Mesothelial cell of epicardium (in vitro differentiated cells): ENCODE measurements at regions not wholly inside any gene's neighbourhood (a gene's known extent, or its start where the extent isn't known, plus 50 kb on each side); places are given as distances from the start of the nearest gene placed in this dataset.
A peak's percentile ranks its signal among the peaks of the same experiment; 100 is the strongest.

Experiments used
- DNase-seq, 2 experiments: peaks; one replicate each; pipeline ENCODE4 v3.0.0; 2021; ENCODE audit warnings: low spot score in 2 of 2; ENCODE audit not compliant: unreplicated experiment in 2 of 2
- H3K27ac Mint-ChIP-seq: 2 replicates; pipeline ENCODE4 v1.8.0; 2021; ENCODE audit warnings: mixed read lengths
- H3K27me3 Mint-ChIP-seq: 2 replicates; pipeline ENCODE4 v1.8.0; 2021; ENCODE audit warnings: low read depth, mixed read lengths
- H3K36me3 Mint-ChIP-seq: 2 replicates; pipeline ENCODE4 v1.8.0; 2021; ENCODE audit warnings: mixed read lengths
- H3K4me1 Mint-ChIP-seq: 2 replicates; pipeline ENCODE4 v1.8.0; 2021; ENCODE audit warnings: mixed read lengths
- H3K4me3 Mint-ChIP-seq: 2 replicates; pipeline ENCODE4 v1.8.0; 2021; ENCODE audit warnings: mild to moderate bottlenecking, moderate library complexity, mixed read lengths
- H3K9me3 Mint-ChIP-seq: 2 replicates; pipeline ENCODE4 v1.8.0; 2021; ENCODE audit warnings: mixed read lengths
- CTCF ChIP-seq: fragments of 200-600 bp; sonication (generic); IDR thresholded peaks from one replicate; pipeline ENCODE4 v1.5.0; 2021; ENCODE audit warnings: antibody characterized with exemption; ENCODE audit not compliant: unreplicated experiment

DNA sequence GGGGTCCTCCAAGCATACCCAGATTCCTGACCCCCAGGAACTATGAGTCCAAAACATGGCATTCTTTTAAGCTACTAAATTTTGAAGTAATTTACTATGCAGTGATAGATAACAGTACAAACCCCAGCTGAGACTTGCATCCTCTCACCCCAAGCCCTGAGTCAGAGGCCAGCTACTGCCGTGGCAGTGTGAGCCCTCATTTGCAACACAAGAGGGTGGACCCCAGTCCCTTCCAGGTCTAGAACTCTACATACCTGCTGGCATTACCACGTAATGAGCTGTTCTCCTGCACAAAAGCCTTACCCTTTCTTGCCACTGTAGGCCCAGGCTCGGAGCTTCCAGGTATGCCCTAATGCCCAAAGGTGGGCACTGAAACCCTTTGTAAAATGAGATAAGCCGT is 108.6 kb upstream of the ERCC6L2 start:
- Mint-ChIP-seq H3K27me3 (peaks cover 11% of the 10 kb centered on the region), H3K4me1 (peaks cover 28% of the 10 kb centered on the region)
- TF ChIP-seq CTCF, result no peak

DNA sequence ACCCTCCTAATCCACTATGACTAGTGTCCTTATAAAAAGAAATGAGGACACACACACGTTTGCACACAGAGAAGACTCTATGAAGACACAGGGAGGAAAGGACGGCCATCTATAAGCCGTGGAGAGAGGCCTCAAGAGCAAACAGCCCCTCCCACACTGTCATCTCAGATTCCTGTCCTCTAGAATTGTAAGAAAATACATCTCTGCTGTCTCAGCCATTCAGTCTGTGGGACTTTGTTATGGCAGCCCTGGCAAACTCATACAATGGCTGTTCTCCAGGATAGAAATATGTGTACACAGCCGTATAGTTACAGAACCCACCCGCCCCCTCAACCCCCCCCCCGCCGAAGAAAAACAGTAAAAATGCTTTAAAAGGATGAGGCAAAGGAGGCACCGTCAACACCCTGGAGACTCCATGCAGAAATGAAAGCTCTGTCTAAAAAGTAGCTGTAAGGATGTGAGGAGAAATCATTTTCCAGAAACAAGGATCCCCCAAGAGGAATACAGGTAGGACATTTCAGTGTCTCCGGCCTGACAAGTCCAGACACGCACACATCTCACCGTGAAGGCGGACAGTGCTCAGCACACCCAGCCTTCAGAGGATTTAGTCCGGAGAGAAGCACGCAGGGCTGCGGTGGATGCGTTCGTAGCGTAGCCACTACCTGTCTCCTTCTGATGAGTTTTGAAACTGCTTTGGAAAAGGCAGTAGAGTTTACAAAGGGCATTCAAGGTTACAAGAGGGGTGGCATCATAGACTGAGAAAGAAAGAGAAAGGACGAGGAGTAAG is 110.8 kb upstream of the ERCC6L2 start:
- DNase-seq, result no peak
- H3K27me3 Mint-ChIP-seq, result no peaks in the 10 kb centered on the region
- no peaks in the 10 kb centered on the region for H3K9me3 Mint-ChIP-seq
- TF ChIP-seq CTCF, result no peak
- peak overlapping the region; percentile 89 for H3K27ac Mint-ChIP-seq
- H3K36me3 Mint-ChIP-seq, result no peaks in the 10 kb centered on the region
- H3K4me3 Mint-ChIP-seq, result peak overlapping the region; percentile 60
- peaks cover 21% of the 10 kb centered on the region for H3K4me1 Mint-ChIP-seq

More for the DNA sequence above, 108.6 kb upstream of the ERCC6L2 start:
- no peak overlapping the region for H3K27ac Mint-ChIP-seq
- no peak overlapping the region for H3K4me3 Mint-ChIP-seq
- no peaks in the 10 kb centered on the region for H3K36me3 Mint-ChIP-seq
- DNase-seq, result no peak
- no peaks in the 10 kb centered on the region for H3K9me3 Mint-ChIP-seq

DNA sequence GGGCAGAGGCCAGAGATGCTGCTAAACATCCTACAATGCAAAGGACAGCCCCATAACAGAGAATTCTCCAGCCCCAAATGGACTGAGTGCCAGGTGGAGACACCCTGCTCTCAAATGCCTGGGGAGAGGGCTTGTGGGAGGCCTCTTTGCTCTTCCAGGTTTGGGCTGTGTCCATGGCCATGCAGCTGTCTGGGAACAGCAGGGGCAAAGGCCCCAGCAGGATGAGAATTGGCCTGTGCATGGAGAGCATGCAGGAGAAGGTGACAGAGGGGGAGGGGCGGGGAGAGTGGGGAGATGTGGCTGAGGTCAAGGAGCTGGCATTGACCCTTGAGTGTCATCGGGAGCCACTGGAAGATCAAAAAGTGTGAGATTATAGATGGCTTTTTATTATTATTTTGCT is 111.5 kb upstream of the ERCC6L2 start:
- peaks cover 21% of the 10 kb centered on the region for H3K4me1 Mint-ChIP-seq
- no peak overlapping the region for H3K27ac Mint-ChIP-seq
- H3K4me3 Mint-ChIP-seq, result no peak overlapping the region
- no peaks in the 10 kb centered on the region for H3K27me3 Mint-ChIP-seq
- no peak for TF ChIP-seq CTCF
- no peaks in the 10 kb centered on the region for H3K36me3 Mint-ChIP-seq
- DNase-seq, result no peak
- H3K9me3 Mint-ChIP-seq, result no peaks in the 10 kb centered on the region

GRCh38 chr9:95763006-95763405 is 112.5 kb upstream of the ERCC6L2 start:
- Mint-ChIP-seq H3K27ac (no peak overlapping the region), H3K4me1 (peaks cover 21% of the 10 kb centered on the region), H3K9me3 (no peaks in the 10 kb centered on the region), H3K4me3 (no peak overlapping the region), H3K27me3 (no peaks in the 10 kb centered on the region), H3K36me3 (no peaks in the 10 kb centered on the region)
- no peak for TF ChIP-seq CTCF
- no peak for DNase-seq

DNA sequence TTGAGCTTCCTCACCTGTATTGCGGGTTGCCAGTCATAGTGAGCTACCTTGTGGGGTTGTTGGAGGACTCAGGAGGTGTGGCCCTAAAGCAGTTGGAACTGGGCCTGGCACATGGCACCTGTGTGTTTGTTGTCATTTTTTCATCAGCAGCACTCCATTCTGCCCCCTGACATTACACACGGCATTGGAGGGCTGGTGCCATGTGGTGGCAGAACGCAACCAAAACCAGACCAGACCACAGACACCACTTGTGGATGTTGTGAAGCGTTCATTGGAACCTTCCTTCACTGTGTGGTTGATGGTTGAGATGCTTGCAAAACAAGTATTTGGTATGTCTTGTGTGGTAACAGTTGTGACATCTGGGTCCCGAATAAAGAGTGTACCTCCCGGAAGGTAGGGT is 113.2 kb upstream of the ERCC6L2 start:
- Mint-ChIP-seq H3K9me3 (no peaks in the 10 kb centered on the region), H3K4me3 (no peak overlapping the region), H3K27me3 (no peaks in the 10 kb centered on the region), H3K36me3 (no peaks in the 10 kb centered on the region), H3K4me1 (peaks cover 22% of the 10 kb centered on the region), H3K27ac (no peak overlapping the region)
- TF ChIP-seq CTCF, result no peak
- DNase-seq, result no peak
